K562 (cell line): ENCODE measurements at regions not wholly inside any gene's neighbourhood (a gene's known extent, or its start where the extent isn't known, plus 50 kb on each side); places are given as distances from the start of the nearest gene placed in this dataset.

Experiments used
- ATAC-seq: fragments of 200-7000 bp; cut with Tn5 transposase; 3 replicates; pipeline ENCODE4 v1.9.1; 2020; ENCODE audit warnings: moderate library complexity
- BruUV-seq: library from RNA; stranded (reverse); fragments of 400-500 nt; replicated peaks from 2 replicates; lab custom pipeline; 2021; lab: Mats Ljungman, UMichigan
- CTCF ChIA-PET: fragments of 300-600 bp; formaldehyde crosslinking; extraction: SDS; loops from one replicate; lab custom pipeline; 2021; ENCODE audit warnings: low intra/inter-chr PET ratio; lab: Yijun Ruan, JAX
- POLR2A ChIA-PET: fragments of 300-600, 350-650 bp; sonication (Branson Sonifier 250); formaldehyde crosslinking; extraction: SDS; loops from one replicate; lab custom pipeline; 2021; ENCODE audit warnings: antibody characterized with exemption, inconsistent platforms; lab: Yijun Ruan, JAX
- DNase-seq, 4 experiments: peaks; one replicate each; pipeline versions ENCODE4 v3.0.0 to v3.0.0-alpha.2; 2011 to 2018; ENCODE audit warnings: low spot score in 3 of 4, mixed read lengths in 3 of 4; ENCODE audit errors: extremely low read depth in 1 of 4
- FAIRE-seq: peaks from 2 replicates; lab custom pipeline; 2011; peaks lifted over from hg19 to GRCh38; lab: Jason Lieb, UNC
- H2AFZ ChIP-seq: 2 replicates; pipeline ENCODE4 v1.6.0; 2011; ENCODE audit warnings: low read depth, low read length, control low read depth, inconsistent platforms
- H3K27ac ChIP-seq: fragments of 200-600 bp; 3 replicates; pipeline ENCODE4 v1.8.0; 2011; ENCODE audit warnings: low read depth, mild to moderate bottlenecking, control low read depth, inconsistent platforms, low read length, moderate library complexity, mixed read lengths; ENCODE audit errors: extremely low read depth
- H3K27me3 ChIP-seq, 2 experiments: fragments of 300-600 bp in 1 of 2; 2 replicates in 1 of 2; 3 replicates in 1 of 2; pipeline versions ENCODE4 v1.6.0 to v1.8.0; 2011; ENCODE audit warnings: inconsistent platforms in 2 of 2, low read length in 2 of 2, mild to moderate bottlenecking in 1 of 2, mixed read lengths in 1 of 2, moderate library complexity in 1 of 2; ENCODE audit not compliant: control insufficient read depth in 2 of 2, insufficient read depth in 2 of 2
- H3K36me3 ChIP-seq: fragments of 300-600 bp; 3 replicates; pipeline ENCODE4 v1.8.0; 2011; ENCODE audit warnings: mild to moderate bottlenecking, low read length, inconsistent platforms; ENCODE audit not compliant: control insufficient read depth, insufficient read depth
- H3K4me1 ChIP-seq, 2 experiments: fragments of 200-600 bp in 1 of 2; replicated peaks in 1 of 2; 2 replicates in 1 of 2; 3 replicates in 1 of 2; pipeline versions ENCODE4 v1.5.1 to v1.8.0; 2011; ENCODE audit warnings: inconsistent platforms in 2 of 2, low read length in 2 of 2, mild to moderate bottlenecking in 1 of 2, mixed read lengths in 1 of 2, moderate library complexity in 1 of 2; ENCODE audit not compliant: control insufficient read depth in 2 of 2, insufficient read depth in 2 of 2
- H3K4me2 ChIP-seq: 2 replicates; pipeline ENCODE4 v1.6.1; 2011; ENCODE audit warnings: low read length, control low read depth, inconsistent platforms, mixed read lengths; ENCODE audit not compliant: insufficient read depth
- H3K4me3 ChIP-seq: fragments of 200-600 bp; sonication (generic), shearing (Covaris generic); 2 replicates; pipeline ENCODE4 v1.5.1; 2016; ENCODE audit warnings: control low read depth, inconsistent platforms
- H3K79me2 ChIP-seq: fragments of 200-600 bp; 3 replicates; pipeline ENCODE4 v1.8.0; 2011; ENCODE audit warnings: low read length, inconsistent platforms; ENCODE audit not compliant: control insufficient read depth, insufficient read depth
- H3K9ac ChIP-seq, 2 experiments: 2 replicates each; pipeline versions ENCODE4 v1.6.0 to v1.6.1; 2011; ENCODE audit warnings: low read depth in 2 of 2, low read length in 2 of 2, control low read depth in 1 of 2, inconsistent platforms in 1 of 2, mild to moderate bottlenecking in 1 of 2, mixed read lengths in 1 of 2; ENCODE audit not compliant: insufficient read depth in 1 of 2
- H3K9me1 ChIP-seq: one replicate; pipeline ENCODE4 v1.6.0; 2011; ENCODE audit warnings: inconsistent platforms, mild to moderate bottlenecking, low read length, moderate library complexity; ENCODE audit not compliant: control insufficient read depth, insufficient read depth
- H3K9me3 ChIP-seq: replicated peaks from 2 replicates; pipeline ENCODE4 v1.5.1; 2011; ENCODE audit warnings: low read depth, low read length, inconsistent platforms; ENCODE audit not compliant: control insufficient read depth, insufficient read depth
- H4K20me1 ChIP-seq: replicated peaks from 2 replicates; pipeline ENCODE4 v1.6.1; 2011; ENCODE audit warnings: low read length, inconsistent platforms, mixed read lengths; ENCODE audit not compliant: control insufficient read depth, insufficient read depth
- BRD4 ChIP-seq: fragments of 200-600 bp; sonication (generic); IDR thresholded peaks from 2 replicates; pipeline ENCODE4 v1.6.1; 2017; ENCODE audit warnings: inconsistent platforms
- DMBX1 ChIP-seq: fragments of 250-450 bp; sonication (Bioruptor Pico); IDR thresholded peaks from 2 replicates; pipeline ENCODE4 v1.8.0; 2022; ENCODE audit warnings: inconsistent platforms, mild to moderate bottlenecking, moderate library complexity, borderline replicate concordance
- FOXK2 ChIP-seq, 2 experiments: fragments of 450-650 bp; IDR thresholded peaks in 1 of 2; conservative IDR thresholded peaks in 1 of 2; 2 replicates each; pipeline ENCODE4 v1.6.1; 2016; ENCODE audit warnings: low read depth in 2 of 2, mild to moderate bottlenecking in 1 of 2
- NR1H2 ChIP-seq: sonication (generic); formaldehyde crosslinking; IDR thresholded peaks from 2 replicates; pipeline ENCODE4 v1.4.0; 2020; ENCODE audit warnings: mild to moderate bottlenecking, missing genetic modification reagents
- PHB2 ChIP-seq: fragments of 450-650 bp; IDR thresholded peaks from 2 replicates; pipeline ENCODE4 v1.6.1; 2017; ENCODE audit warnings: low read depth
- YBX1 ChIP-seq: fragments of 450-650 bp; IDR thresholded peaks from 2 replicates; pipeline ENCODE4 v1.7.1; 2016; ENCODE audit warnings: mild to moderate bottlenecking
- ZFP30 ChIP-seq: fragments of 250-450 bp; sonication (Bioruptor Pico); IDR thresholded peaks from 2 replicates; pipeline ENCODE4 v1.8.0; 2022; ENCODE audit warnings: moderate library complexity, mild to moderate bottlenecking, inconsistent platforms, borderline replicate concordance
- ZNF282 ChIP-seq: sonication (generic); formaldehyde crosslinking; IDR thresholded peaks from 2 replicates; pipeline ENCODE4 v1.8.1; 2023; ENCODE audit warnings: missing genetic modification reagents
- ZNF561 ChIP-seq: fragments of 450-650 bp; formaldehyde crosslinking; conservative IDR thresholded peaks from 2 replicates; pipeline ENCODE4 v1.4.0; 2020; ENCODE audit warnings: mild to moderate bottlenecking, moderate library complexity
- WGBS: fragments of 100-300 bp; shearing (Covaris generic); methylation state at CpG from one replicate; pipeline ENCODE4 v1.1.6; 2016; ENCODE audit warnings: low coverage, mixed read lengths; ENCODE audit not compliant: insufficient coverage; ENCODE audit errors: missing lambda C conversion rate; 5-methylcytosine and 5-hydroxymethylcytosine counted together
- in situ Hi-C: fragments of 300-500 bp; cut with MboI; formaldehyde crosslinking; loops from 4 replicates; pipeline ENCODE4 v1.15.0; 2018; ENCODE audit warnings: inconsistent platforms, mixed read lengths
- intact Hi-C: fragments of 100-400 bp; cut with micrococcal nuclease; formaldehyde crosslinking; loops from 2 replicates; pipeline ENCODE4 v1.14.2; 2022
- TF ChIP-seq, protein P1 (sequence below): fragments of 150-350 bp; IDR thresholded peaks from 2 replicates; pipeline ENCODE4 v1.6.1; 2014; ENCODE audit warnings: low read depth, mild to moderate bottlenecking, low read length, borderline replicate concordance
- TF ChIP-seq, protein P2 (sequence below): fragments of 450-650 bp; IDR thresholded peaks from 2 replicates; pipeline ENCODE4 v1.6.1; 2016; ENCODE audit warnings: low read depth, mild to moderate bottlenecking, moderate library complexity
- TF ChIP-seq, protein P3 (sequence below), 2 experiments: fragments of 450-650 bp in 1 of 2; IDR thresholded peaks; 2 replicates each; pipeline ENCODE4 v1.6.1; 2011 to 2017; ENCODE audit warnings: low read depth in 2 of 2, antibody characterized with exemption in 1 of 2, borderline replicate concordance in 1 of 2, low read length in 1 of 2, mild to moderate bottlenecking in 1 of 2, mixed read lengths in 1 of 2; ENCODE audit not compliant: control insufficient read depth in 1 of 2
- TF ChIP-seq, protein P4 (sequence below): fragments of 450-650 bp; IDR thresholded peaks from 2 replicates; pipeline ENCODE4 v1.6.1; 2016; ENCODE audit warnings: missing biosample characterization, missing genetic modification characterization

DNA sequence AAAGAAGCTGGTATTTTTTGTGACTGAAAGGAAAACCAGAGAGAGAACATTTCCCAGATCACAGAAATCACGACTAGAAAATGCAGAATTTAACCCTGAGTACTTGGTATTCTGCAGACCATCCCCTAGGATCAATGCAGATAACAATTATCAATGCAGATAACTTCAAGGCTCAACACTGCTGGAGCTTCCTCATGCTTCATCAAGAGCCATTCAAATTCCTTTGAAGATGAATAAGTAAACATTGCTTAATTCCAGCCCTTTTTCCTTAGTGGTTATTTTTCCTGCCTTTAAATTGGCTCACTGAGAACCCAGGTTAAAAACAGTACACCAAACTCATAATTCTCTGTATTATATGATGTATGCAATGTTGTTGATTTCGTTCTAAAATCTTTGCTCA is 370.1 kb upstream of the TLE4 start (continued):
- TF ChIP-seq NR1H2 (CRISPR knock-in tag) (no peak), YBX1 (no peak), BRD4 (no peak)
- TF ChIP-seq, protein P1, sequence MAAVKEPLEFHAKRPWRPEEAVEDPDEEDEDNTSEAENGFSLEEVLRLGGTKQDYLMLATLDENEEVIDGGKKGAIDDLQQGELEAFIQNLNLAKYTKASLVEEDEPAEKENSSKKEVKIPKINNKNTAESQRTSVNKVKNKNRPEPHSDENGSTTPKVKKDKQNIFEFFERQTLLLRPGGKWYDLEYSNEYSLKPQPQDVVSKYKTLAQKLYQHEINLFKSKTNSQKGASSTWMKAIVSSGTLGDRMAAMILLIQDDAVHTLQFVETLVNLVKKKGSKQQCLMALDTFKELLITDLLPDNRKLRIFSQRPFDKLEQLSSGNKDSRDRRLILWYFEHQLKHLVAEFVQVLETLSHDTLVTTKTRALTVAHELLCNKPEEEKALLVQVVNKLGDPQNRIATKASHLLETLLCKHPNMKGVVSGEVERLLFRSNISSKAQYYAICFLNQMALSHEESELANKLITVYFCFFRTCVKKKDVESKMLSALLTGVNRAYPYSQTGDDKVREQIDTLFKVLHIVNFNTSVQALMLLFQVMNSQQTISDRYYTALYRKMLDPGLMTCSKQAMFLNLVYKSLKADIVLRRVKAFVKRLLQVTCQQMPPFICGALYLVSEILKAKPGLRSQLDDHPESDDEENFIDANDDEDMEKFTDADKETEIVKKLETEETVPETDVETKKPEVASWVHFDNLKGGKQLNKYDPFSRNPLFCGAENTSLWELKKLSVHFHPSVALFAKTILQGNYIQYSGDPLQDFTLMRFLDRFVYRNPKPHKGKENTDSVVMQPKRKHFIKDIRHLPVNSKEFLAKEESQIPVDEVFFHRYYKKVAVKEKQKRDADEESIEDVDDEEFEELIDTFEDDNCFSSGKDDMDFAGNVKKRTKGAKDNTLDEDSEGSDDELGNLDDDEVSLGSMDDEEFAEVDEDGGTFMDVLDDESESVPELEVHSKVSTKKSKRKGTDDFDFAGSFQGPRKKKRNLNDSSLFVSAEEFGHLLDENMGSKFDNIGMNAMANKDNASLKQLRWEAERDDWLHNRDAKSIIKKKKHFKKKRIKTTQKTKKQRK = no peak
- TF ChIP-seq, protein P2, sequence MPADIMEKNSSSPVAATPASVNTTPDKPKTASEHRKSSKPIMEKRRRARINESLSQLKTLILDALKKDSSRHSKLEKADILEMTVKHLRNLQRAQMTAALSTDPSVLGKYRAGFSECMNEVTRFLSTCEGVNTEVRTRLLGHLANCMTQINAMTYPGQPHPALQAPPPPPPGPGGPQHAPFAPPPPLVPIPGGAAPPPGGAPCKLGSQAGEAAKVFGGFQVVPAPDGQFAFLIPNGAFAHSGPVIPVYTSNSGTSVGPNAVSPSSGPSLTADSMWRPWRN = no peak

DNA sequence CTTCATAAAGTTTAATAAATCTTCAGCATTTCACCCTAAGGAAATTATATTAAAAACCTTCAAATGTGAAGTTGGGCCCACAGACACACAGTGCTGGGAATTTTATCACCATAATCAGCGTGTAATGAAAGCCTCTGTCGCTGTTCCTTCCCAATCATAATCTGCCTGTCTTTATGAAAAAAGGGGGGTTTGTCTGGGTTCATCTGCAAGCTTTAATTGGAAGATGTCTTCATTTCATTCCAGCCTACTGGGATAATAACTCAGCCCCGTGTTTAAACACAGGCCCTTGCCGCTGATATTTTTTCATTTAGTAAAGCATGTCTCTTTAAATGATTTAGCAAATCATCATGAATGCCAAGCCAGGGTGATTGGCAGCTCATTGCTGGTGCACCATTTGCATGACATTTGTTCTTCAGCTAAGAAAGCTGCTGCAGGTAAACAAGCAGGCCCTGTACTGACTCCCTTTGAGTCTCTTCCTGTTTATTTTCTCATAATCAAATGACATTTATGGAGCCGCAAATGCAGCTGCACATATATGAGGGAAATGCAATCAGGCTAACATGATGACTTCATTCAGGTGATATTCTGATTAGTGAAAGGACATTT is 362.9 kb upstream of the TLE4 start:
- FAIRE-seq (no peak), DNase-seq (no peak), ATAC-seq (no peak)
- H3K79me2 ChIP-seq = no peaks in the 10 kb centered on the region
- in situ Hi-C loops (no loop called here), intact Hi-C loops (no loop called here)
- H3K27me3 ChIP-seq = no peaks in the 10 kb centered on the region
- no peak overlapping the region for H3K9ac ChIP-seq
- H3K36me3 ChIP-seq = no peaks in the 10 kb centered on the region
- WGBS = 6% methylated on average over 5 of the region's 5 CpGs
- no peaks in the 10 kb centered on the region for H3K4me1 ChIP-seq
- no peak for TF ChIP-seq ZFP30 (CRISPR knock-in tag)
- no peak for TF ChIP-seq PHB2
- no peak for TF ChIP-seq ZNF282 (CRISPR knock-in tag)
- no peak for TF ChIP-seq ZNF561
- TF ChIP-seq, protein P3, sequence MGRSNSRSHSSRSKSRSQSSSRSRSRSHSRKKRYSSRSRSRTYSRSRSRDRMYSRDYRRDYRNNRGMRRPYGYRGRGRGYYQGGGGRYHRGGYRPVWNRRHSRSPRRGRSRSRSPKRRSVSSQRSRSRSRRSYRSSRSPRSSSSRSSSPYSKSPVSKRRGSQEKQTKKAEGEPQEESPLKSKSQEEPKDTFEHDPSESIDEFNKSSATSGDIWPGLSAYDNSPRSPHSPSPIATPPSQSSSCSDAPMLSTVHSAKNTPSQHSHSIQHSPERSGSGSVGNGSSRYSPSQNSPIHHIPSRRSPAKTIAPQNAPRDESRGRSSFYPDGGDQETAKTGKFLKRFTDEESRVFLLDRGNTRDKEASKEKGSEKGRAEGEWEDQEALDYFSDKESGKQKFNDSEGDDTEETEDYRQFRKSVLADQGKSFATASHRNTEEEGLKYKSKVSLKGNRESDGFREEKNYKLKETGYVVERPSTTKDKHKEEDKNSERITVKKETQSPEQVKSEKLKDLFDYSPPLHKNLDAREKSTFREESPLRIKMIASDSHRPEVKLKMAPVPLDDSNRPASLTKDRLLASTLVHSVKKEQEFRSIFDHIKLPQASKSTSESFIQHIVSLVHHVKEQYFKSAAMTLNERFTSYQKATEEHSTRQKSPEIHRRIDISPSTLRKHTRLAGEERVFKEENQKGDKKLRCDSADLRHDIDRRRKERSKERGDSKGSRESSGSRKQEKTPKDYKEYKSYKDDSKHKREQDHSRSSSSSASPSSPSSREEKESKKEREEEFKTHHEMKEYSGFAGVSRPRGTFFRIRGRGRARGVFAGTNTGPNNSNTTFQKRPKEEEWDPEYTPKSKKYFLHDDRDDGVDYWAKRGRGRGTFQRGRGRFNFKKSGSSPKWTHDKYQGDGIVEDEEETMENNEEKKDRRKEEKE (IDR thresholded peaks at IDR 0.05; ENCODE audit: borderline replicate concordance in 1 of 2, control insufficient read depth in 1 of 2, low read depth in 2 of 2, low read length in 1 of 2) = no peak
- TF ChIP-seq DMBX1 (CRISPR knock-in tag) = no peak
- TF ChIP-seq, protein P4, sequence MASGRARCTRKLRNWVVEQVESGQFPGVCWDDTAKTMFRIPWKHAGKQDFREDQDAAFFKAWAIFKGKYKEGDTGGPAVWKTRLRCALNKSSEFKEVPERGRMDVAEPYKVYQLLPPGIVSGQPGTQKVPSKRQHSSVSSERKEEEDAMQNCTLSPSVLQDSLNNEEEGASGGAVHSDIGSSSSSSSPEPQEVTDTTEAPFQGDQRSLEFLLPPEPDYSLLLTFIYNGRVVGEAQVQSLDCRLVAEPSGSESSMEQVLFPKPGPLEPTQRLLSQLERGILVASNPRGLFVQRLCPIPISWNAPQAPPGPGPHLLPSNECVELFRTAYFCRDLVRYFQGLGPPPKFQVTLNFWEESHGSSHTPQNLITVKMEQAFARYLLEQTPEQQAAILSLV (tag) = no peak
- no peak for TF ChIP-seq FOXK2 (conservative IDR thresholded peaks at IDR 0.05 in 1 of 2, IDR thresholded peaks at IDR 0.05 in 1 of 2; ENCODE audit: low read depth in 2 of 2)
- ChIA-PET CTCF (no interaction called here), POLR2A (no interaction called here)
- no peaks in the 10 kb centered on the region for H4K20me1 ChIP-seq
- H3K9me1 ChIP-seq = no peaks in the 10 kb centered on the region
- H3K27ac ChIP-seq = no peak overlapping the region
- H3K4me2 ChIP-seq = no peak overlapping the region
- no peak overlapping the region for H3K4me3 ChIP-seq
- no peak overlapping the region for H2AFZ ChIP-seq
- BruUV-seq = no TSS peak
- no peaks in the 10 kb centered on the region for H3K9me3 ChIP-seq
